ENCODE measurements at regions not wholly inside any gene's neighbourhood (a gene's known extent, or its start where the extent isn't known, plus 50 kb on each side); places are given as distances from the start of the nearest gene placed in this dataset.

DNA sequence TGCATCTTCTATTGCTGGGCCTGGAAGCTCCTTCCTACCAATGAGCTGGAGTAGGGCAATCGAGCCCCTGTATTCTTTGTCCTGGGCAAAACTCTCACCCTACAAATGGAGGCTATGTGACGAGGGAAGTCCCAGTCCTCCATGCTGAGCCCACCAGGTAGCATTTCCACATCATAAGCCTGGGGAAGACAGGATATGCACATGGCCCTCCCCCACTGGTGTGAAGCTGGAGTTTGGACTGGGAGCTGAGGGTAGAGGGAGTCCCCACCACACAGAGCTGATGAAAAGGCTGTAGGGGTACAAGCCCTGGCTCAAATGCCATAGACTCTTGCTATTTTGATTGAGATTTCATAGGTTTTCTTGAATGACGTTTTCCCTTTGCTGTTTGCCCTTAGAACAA lies 99.5 kb upstream of the FOXC1 start:
- no peaks in the 10 kb centered on the region for H3K9me3 ChIP-seq (ENCODE audit: control insufficient read depth, low read length)

DNA sequence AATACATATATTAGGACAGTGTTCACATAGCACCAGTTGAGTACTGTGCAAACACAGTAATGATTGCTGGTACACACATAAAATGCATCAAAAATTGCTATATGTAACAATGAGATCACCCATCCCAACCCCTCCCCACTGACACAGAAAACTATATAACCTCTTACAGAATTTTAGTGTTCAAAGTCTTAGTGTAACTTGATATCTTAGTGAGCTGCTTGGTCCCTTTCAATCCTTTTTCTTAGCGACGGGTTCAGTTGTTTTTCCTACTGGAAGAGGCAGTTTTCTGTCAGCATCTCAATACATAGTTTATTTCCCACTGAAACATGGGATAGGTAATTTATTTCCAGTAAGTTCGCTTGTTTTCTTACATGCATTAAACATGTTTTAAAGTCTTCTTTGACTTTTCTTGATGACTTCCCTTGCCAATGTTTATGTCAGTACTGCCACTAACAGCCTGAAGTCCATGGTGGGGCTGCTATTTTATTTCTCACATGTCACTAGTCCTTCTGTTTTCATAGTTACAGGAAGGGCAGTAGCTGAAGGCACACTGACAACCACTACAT lies 96.4 kb upstream of the FOXC1 start:
- no peaks in the 10 kb centered on the region for H3K27me3 ChIP-seq (ENCODE audit: control insufficient read depth, insufficient read depth, low read length, poor library complexity, severe bottlenecking)
- no peaks in the 10 kb centered on the region for H3K36me3 ChIP-seq (ENCODE audit: control insufficient read depth, insufficient read depth, low read length)
- no peak overlapping the region for H3K27ac ChIP-seq (ENCODE audit: insufficient read depth, low read depth, low read length, poor library complexity, severe bottlenecking)
- H3K9me3 ChIP-seq (ENCODE audit: control insufficient read depth, low read length) = no peaks in the 10 kb centered on the region
- peaks cover 8% of the 10 kb centered on the region for H3K4me1 ChIP-seq (ENCODE audit: control insufficient read depth, insufficient read depth, low read length)
- 43 to 100% methylated on average over 1 to 3 of the region's 3 CpGs for WGBS, 2 experiments
- H3K4me3 ChIP-seq (ENCODE audit: insufficient read depth, low read depth, low read length) = no peak overlapping the region

More for the DNA sequence above, 99.5 kb upstream of the FOXC1 start:
- Histone ChIP-seq H3K36me3 (ENCODE audit: control insufficient read depth, insufficient read depth, low read length) (no peaks in the 10 kb centered on the region), H3K27me3 (ENCODE audit: control insufficient read depth, insufficient read depth, low read length, poor library complexity, severe bottlenecking) (no peaks in the 10 kb centered on the region), H3K27ac (ENCODE audit: insufficient read depth, low read depth, low read length, poor library complexity, severe bottlenecking) (no peak overlapping the region), H3K4me3 (ENCODE audit: insufficient read depth, low read depth, low read length) (no peak overlapping the region), H3K4me1 (ENCODE audit: control insufficient read depth, insufficient read depth, low read length) (peaks cover 8% of the 10 kb centered on the region)
- WGBS, 2 experiments = 82 to 87% methylated on average over 3 of the region's 3 CpGs

- Histone ChIP-seq H3K4me3 (ENCODE audit: insufficient read depth, low read depth, low read length) (no peak overlapping the region), H3K27me3 (ENCODE audit: control insufficient read depth, insufficient read depth, low read length, poor library complexity, severe bottlenecking) (no peaks in the 10 kb centered on the region), H3K36me3 (ENCODE audit: control insufficient read depth, insufficient read depth, low read length) (no peaks in the 10 kb centered on the region), H3K4me1 (ENCODE audit: control insufficient read depth, insufficient read depth, low read length) (peaks cover 8% of the 10 kb centered on the region), H3K9me3 (ENCODE audit: control insufficient read depth, low read length) (no peaks in the 10 kb centered on the region), H3K27ac (ENCODE audit: insufficient read depth, low read depth, low read length, poor library complexity, severe bottlenecking) (no peak overlapping the region)
- 90 to 91% methylated on average over 3 of the region's 3 CpGs for WGBS, 2 experiments
Observed at GRCh38 chr6:1514078-1514477, 95.6 kb upstream of the FOXC1 start.

DNA sequence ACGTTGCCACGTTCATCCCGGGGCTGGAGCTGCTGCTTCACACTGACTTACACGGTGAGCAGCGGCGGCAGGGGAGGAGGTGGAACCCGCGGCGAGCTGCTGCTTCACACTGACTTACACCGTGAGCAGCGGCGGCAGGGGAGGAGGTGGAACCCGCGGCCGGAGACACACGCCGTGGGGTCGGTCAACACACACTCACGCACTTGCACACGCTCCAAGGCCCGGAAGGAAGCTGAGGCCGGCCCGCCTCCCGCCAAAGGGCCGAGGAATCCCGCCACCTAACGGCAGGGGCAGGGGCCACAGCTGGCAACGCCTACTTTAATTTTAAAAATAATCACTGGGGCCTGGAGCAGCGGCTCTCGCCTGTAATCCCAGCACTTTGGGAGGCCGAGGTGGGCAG lies 94.4 kb upstream of the FOXC1 start:
- Histone ChIP-seq H3K27me3 (ENCODE audit: control insufficient read depth, insufficient read depth, low read length, poor library complexity, severe bottlenecking) (no peaks in the 10 kb centered on the region), H3K9me3 (ENCODE audit: control insufficient read depth, low read length) (no peaks in the 10 kb centered on the region), H3K4me3 (ENCODE audit: insufficient read depth, low read depth, low read length) (no peak overlapping the region), H3K4me1 (ENCODE audit: control insufficient read depth, insufficient read depth, low read length) (peaks cover 8% of the 10 kb centered on the region), H3K27ac (ENCODE audit: insufficient read depth, low read depth, low read length, poor library complexity, severe bottlenecking) (no peak overlapping the region), H3K36me3 (ENCODE audit: control insufficient read depth, insufficient read depth, low read length) (no peaks in the 10 kb centered on the region)
- 87 to 89% methylated on average over 31 of the region's 31 CpGs for WGBS, 2 experiments

GRCh38 chr6:1515781-1516180 lies 93.9 kb upstream of the FOXC1 start:
- H3K4me1 ChIP-seq (ENCODE audit: control insufficient read depth, insufficient read depth, low read length) = peaks cover 8% of the 10 kb centered on the region
- 95 to 96% methylated on average over 4 of the region's 4 CpGs for WGBS, 2 experiments
- H3K9me3 ChIP-seq (ENCODE audit: control insufficient read depth, low read length) = no peaks in the 10 kb centered on the region
- no peak overlapping the region for H3K27ac ChIP-seq (ENCODE audit: insufficient read depth, low read depth, low read length, poor library complexity, severe bottlenecking)
- no peaks in the 10 kb centered on the region for H3K27me3 ChIP-seq (ENCODE audit: control insufficient read depth, insufficient read depth, low read length, poor library complexity, severe bottlenecking)
- no peak overlapping the region for H3K4me3 ChIP-seq (ENCODE audit: insufficient read depth, low read depth, low read length)
- H3K36me3 ChIP-seq (ENCODE audit: control insufficient read depth, insufficient read depth, low read length) = no peaks in the 10 kb centered on the region

- WGBS, 2 experiments = 92 to 93% methylated on average over 14 of the region's 14 CpGs
- peaks cover 8% of the 10 kb centered on the region for H3K4me1 ChIP-seq (ENCODE audit: control insufficient read depth, insufficient read depth, low read length)
Observed at GRCh38 chr6:1516742-1517520, 92.8 kb upstream of the FOXC1 start.

GRCh38 chr6:1518855-1519254 lies 90.9 kb upstream of the FOXC1 start:
- Histone ChIP-seq H3K4me1 (ENCODE audit: control insufficient read depth, insufficient read depth, low read length) (peaks cover 3% of the 10 kb centered on the region), H3K27ac (ENCODE audit: insufficient read depth, low read depth, low read length, poor library complexity, severe bottlenecking) (no peak overlapping the region), H3K27me3 (ENCODE audit: control insufficient read depth, insufficient read depth, low read length, poor library complexity, severe bottlenecking) (peaks cover 13% of the 10 kb centered on the region), H3K9me3 (ENCODE audit: control insufficient read depth, low read length) (no peaks in the 10 kb centered on the region), H3K4me3 (ENCODE audit: insufficient read depth, low read depth, low read length) (no peak overlapping the region), H3K36me3 (ENCODE audit: control insufficient read depth, insufficient read depth, low read length) (no peaks in the 10 kb centered on the region)
- WGBS, 2 experiments = 91 to 92% methylated on average over 8 of the region's 8 CpGs

More at GRCh38 chr6:1516742-1517520, 92.8 kb upstream of the FOXC1 start:
- Histone ChIP-seq H3K9me3 (ENCODE audit: control insufficient read depth, low read length) (no peaks in the 10 kb centered on the region), H3K27ac (ENCODE audit: insufficient read depth, low read depth, low read length, poor library complexity, severe bottlenecking) (no peak overlapping the region), H3K27me3 (ENCODE audit: control insufficient read depth, insufficient read depth, low read length, poor library complexity, severe bottlenecking) (no peaks in the 10 kb centered on the region), H3K4me3 (ENCODE audit: insufficient read depth, low read depth, low read length) (no peak overlapping the region), H3K36me3 (ENCODE audit: control insufficient read depth, insufficient read depth, low read length) (no peaks in the 10 kb centered on the region)

DNA sequence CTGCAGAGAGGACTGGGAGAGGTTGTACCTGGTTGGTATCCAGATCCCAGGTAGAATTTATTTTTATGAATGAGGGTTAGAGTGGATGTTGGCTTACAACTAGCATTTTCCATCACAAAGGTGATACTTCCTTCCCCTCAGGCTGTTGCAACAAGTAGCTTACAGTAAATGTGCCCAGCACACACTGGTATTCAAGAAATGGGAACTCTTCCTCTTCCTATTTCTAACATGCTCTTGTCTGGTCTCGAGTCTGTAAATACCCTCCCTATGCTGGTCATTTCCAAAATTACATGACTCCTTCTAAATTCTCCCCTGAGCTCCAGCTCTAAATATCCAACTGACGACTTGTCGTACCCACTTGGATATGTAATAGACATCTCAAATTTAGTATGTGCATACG lies 90.1 kb upstream of the FOXC1 start:
- H3K4me1 ChIP-seq (ENCODE audit: control insufficient read depth, insufficient read depth, low read length) = no peaks in the 10 kb centered on the region
- H3K27ac ChIP-seq (ENCODE audit: insufficient read depth, low read depth, low read length, poor library complexity, severe bottlenecking) = no peak overlapping the region
- H3K36me3 ChIP-seq (ENCODE audit: control insufficient read depth, insufficient read depth, low read length) = no peaks in the 10 kb centered on the region
- H3K27me3 ChIP-seq (ENCODE audit: control insufficient read depth, insufficient read depth, low read length, poor library complexity, severe bottlenecking) = peaks cover 20% of the 10 kb centered on the region
- H3K4me3 ChIP-seq (ENCODE audit: insufficient read depth, low read depth, low read length) = no peak overlapping the region
- 72 to 92% methylated on average over 2 to 4 of the region's 4 CpGs for WGBS, 2 experiments
- H3K9me3 ChIP-seq (ENCODE audit: control insufficient read depth, low read length) = no peaks in the 10 kb centered on the region

- 77 to 79% methylated on average over 7 of the region's 7 CpGs for WGBS, 2 experiments
- Histone ChIP-seq H3K9me3 (ENCODE audit: control insufficient read depth, low read length) (no peaks in the 10 kb centered on the region), H3K27me3 (ENCODE audit: control insufficient read depth, insufficient read depth, low read length, poor library complexity, severe bottlenecking) (peaks cover 21% of the 10 kb centered on the region), H3K4me3 (ENCODE audit: insufficient read depth, low read depth, low read length) (no peak overlapping the region), H3K27ac (ENCODE audit: insufficient read depth, low read depth, low read length, poor library complexity, severe bottlenecking) (no peak overlapping the region), H3K36me3 (ENCODE audit: control insufficient read depth, insufficient read depth, low read length) (no peaks in the 10 kb centered on the region), H3K4me1 (ENCODE audit: control insufficient read depth, insufficient read depth, low read length) (no peaks in the 10 kb centered on the region)
Observed at GRCh38 chr6:1522779-1523178, 86.9 kb upstream of the FOXC1 start.

GRCh38 chr6:1524040-1524480 lies 85.7 kb upstream of the FOXC1 start:
- Histone ChIP-seq H3K36me3 (ENCODE audit: control insufficient read depth, insufficient read depth, low read length) (no peaks in the 10 kb centered on the region), H3K27ac (ENCODE audit: insufficient read depth, low read depth, low read length, poor library complexity, severe bottlenecking) (no peak overlapping the region), H3K27me3 (ENCODE audit: control insufficient read depth, insufficient read depth, low read length, poor library complexity, severe bottlenecking) (peaks cover 21% of the 10 kb centered on the region), H3K4me3 (ENCODE audit: insufficient read depth, low read depth, low read length) (no peak overlapping the region), H3K4me1 (ENCODE audit: control insufficient read depth, insufficient read depth, low read length) (no peaks in the 10 kb centered on the region), H3K9me3 (ENCODE audit: control insufficient read depth, low read length) (no peaks in the 10 kb centered on the region)
- 40 to 41% methylated on average over 37 of the region's 37 CpGs for WGBS, 2 experiments

Measured in ectodermal cell (in vitro differentiated cells).